ENCODE measurements at regions not wholly inside any gene's neighbourhood (a gene's known extent, or its start where the extent isn't known, plus 50 kb on each side); places are given as distances from the start of the nearest gene placed in this dataset.

GRCh38 chr9:107431461-107431860 lies 58.1 kb downstream of the KLF4 start:
- intact Hi-C loops (cut with micrococcal nuclease), result no loop called here
- no peak overlapping the region for H3K4me3 Mint-ChIP-seq
- H3K4me1 Mint-ChIP-seq (ENCODE audit: low read depth), result peaks cover 1% of the 10 kb centered on the region
- peaks cover 12% of the 10 kb centered on the region for H3K27me3 Mint-ChIP-seq
- no peaks in the 10 kb centered on the region for H3K36me3 Mint-ChIP-seq (ENCODE audit: low read depth)
- no peak overlapping the region for H3K27ac Mint-ChIP-seq
- no peaks in the 10 kb centered on the region for H3K9me3 Mint-ChIP-seq

GRCh38 chr9:107430071-107430470 lies 59.5 kb downstream of the KLF4 start:
- no peaks in the 10 kb centered on the region for H3K9me3 Mint-ChIP-seq
- intact Hi-C loops (cut with micrococcal nuclease), result no loop called here
- peaks cover 15% of the 10 kb centered on the region for H3K27me3 Mint-ChIP-seq
- no peaks in the 10 kb centered on the region for H3K36me3 Mint-ChIP-seq (ENCODE audit: low read depth)
- no peak overlapping the region for H3K4me3 Mint-ChIP-seq
- no peak overlapping the region for H3K27ac Mint-ChIP-seq
- peaks cover 5% of the 10 kb centered on the region for H3K4me1 Mint-ChIP-seq (ENCODE audit: low read depth)

GRCh38 chr9:107426126-107426525 lies 63.4 kb downstream of the KLF4 start:
- H3K4me3 Mint-ChIP-seq, result no peak overlapping the region
- intact Hi-C loops (cut with micrococcal nuclease), result no loop called here
- H3K36me3 Mint-ChIP-seq (ENCODE audit: low read depth), result no peaks in the 10 kb centered on the region
- H3K9me3 Mint-ChIP-seq, result no peaks in the 10 kb centered on the region
- no peak overlapping the region for H3K27ac Mint-ChIP-seq
- peaks cover 14% of the 10 kb centered on the region for H3K4me1 Mint-ChIP-seq (ENCODE audit: low read depth)
- H3K27me3 Mint-ChIP-seq, result peaks cover 10% of the 10 kb centered on the region

GRCh38 chr9:107425101-107426025 lies 64.2 kb downstream of the KLF4 start:
- Mint-ChIP-seq H3K9me3 (no peaks in the 10 kb centered on the region), H3K36me3 (ENCODE audit: low read depth) (no peaks in the 10 kb centered on the region), H3K27ac (peak overlapping the region; percentile 69), H3K4me1 (ENCODE audit: low read depth) (peaks cover 14% of the 10 kb centered on the region), H3K4me3 (peak overlapping the region; percentile 68), H3K27me3 (peaks cover 6% of the 10 kb centered on the region)
- intact Hi-C loops (cut with micrococcal nuclease), result no loop called here

GRCh38 chr9:107423540-107423939 lies 66.0 kb downstream of the KLF4 start:
- Mint-ChIP-seq H3K9me3 (no peaks in the 10 kb centered on the region), H3K4me3 (no peak overlapping the region), H3K27me3 (peaks cover 11% of the 10 kb centered on the region), H3K27ac (no peak overlapping the region), H3K36me3 (ENCODE audit: low read depth) (no peaks in the 10 kb centered on the region), H3K4me1 (ENCODE audit: low read depth) (peaks cover 14% of the 10 kb centered on the region)
- intact Hi-C loops (cut with micrococcal nuclease), result loop anchor here (2.0 kb wide), 2 partner anchors 1141 to 1339 kb away; no protein-coding TSS in a partner anchor

- Mint-ChIP-seq H3K36me3 (ENCODE audit: low read depth) (no peaks in the 10 kb centered on the region), H3K27ac (no peak overlapping the region), H3K4me3 (no peak overlapping the region), H3K4me1 (ENCODE audit: low read depth) (peaks cover 14% of the 10 kb centered on the region), H3K9me3 (no peaks in the 10 kb centered on the region), H3K27me3 (peaks cover 11% of the 10 kb centered on the region)
- intact Hi-C loops (cut with micrococcal nuclease), result loop anchor here (2.0 kb wide), 2 partner anchors 1142 to 1340 kb away; no protein-coding TSS in a partner anchor
Observed at GRCh38 chr9:107422189-107423185, 67.1 kb downstream of the KLF4 start.

GRCh38 chr9:107410420-107410819 lies 79.1 kb downstream of the KLF4 start:
- Mint-ChIP-seq H3K4me1 (ENCODE audit: low read depth) (no peaks in the 10 kb centered on the region), H3K36me3 (ENCODE audit: low read depth) (no peaks in the 10 kb centered on the region), H3K9me3 (no peaks in the 10 kb centered on the region), H3K4me3 (no peak overlapping the region), H3K27me3 (peaks cover 14% of the 10 kb centered on the region), H3K27ac (no peak overlapping the region)
- intact Hi-C loops (cut with micrococcal nuclease), result no loop called here

GRCh38 chr9:107409581-107410389 lies 79.8 kb downstream of the KLF4 start:
- Mint-ChIP-seq H3K27ac (no peak overlapping the region), H3K4me1 (ENCODE audit: low read depth) (no peaks in the 10 kb centered on the region), H3K4me3 (no peak overlapping the region), H3K36me3 (ENCODE audit: low read depth) (no peaks in the 10 kb centered on the region), H3K27me3 (peaks cover 14% of the 10 kb centered on the region), H3K9me3 (no peaks in the 10 kb centered on the region)
- intact Hi-C loops (cut with micrococcal nuclease), result no loop called here

GRCh38 chr9:107407675-107408074 lies 81.9 kb downstream of the KLF4 start:
- peaks cover 12% of the 10 kb centered on the region for H3K27me3 Mint-ChIP-seq
- H3K4me3 Mint-ChIP-seq, result no peak overlapping the region
- H3K36me3 Mint-ChIP-seq (ENCODE audit: low read depth), result no peaks in the 10 kb centered on the region
- H3K4me1 Mint-ChIP-seq (ENCODE audit: low read depth), result no peaks in the 10 kb centered on the region
- H3K27ac Mint-ChIP-seq, result no peak overlapping the region
- H3K9me3 Mint-ChIP-seq, result no peaks in the 10 kb centered on the region
- intact Hi-C loops (cut with micrococcal nuclease), result no loop called here

GRCh38 chr9:107405511-107405910 lies 84.1 kb downstream of the KLF4 start:
- Mint-ChIP-seq H3K36me3 (ENCODE audit: low read depth) (no peaks in the 10 kb centered on the region), H3K4me1 (ENCODE audit: low read depth) (no peaks in the 10 kb centered on the region), H3K9me3 (no peaks in the 10 kb centered on the region), H3K27ac (no peak overlapping the region), H3K4me3 (no peak overlapping the region), H3K27me3 (peaks cover 8% of the 10 kb centered on the region)
- intact Hi-C loops (cut with micrococcal nuclease), result no loop called here

- Mint-ChIP-seq H3K27me3 (peaks cover 6% of the 10 kb centered on the region), H3K4me1 (ENCODE audit: low read depth) (no peaks in the 10 kb centered on the region), H3K4me3 (no peak overlapping the region), H3K36me3 (ENCODE audit: low read depth) (no peaks in the 10 kb centered on the region), H3K9me3 (no peaks in the 10 kb centered on the region), H3K27ac (no peak overlapping the region)
- intact Hi-C loops (cut with micrococcal nuclease), result no loop called here
Observed at GRCh38 chr9:107404736-107405135, 84.8 kb downstream of the KLF4 start.

GRCh38 chr9:107404161-107404560 lies 85.4 kb downstream of the KLF4 start:
- no peak overlapping the region for H3K4me3 Mint-ChIP-seq
- no peaks in the 10 kb centered on the region for H3K9me3 Mint-ChIP-seq
- no peaks in the 10 kb centered on the region for H3K36me3 Mint-ChIP-seq (ENCODE audit: low read depth)
- no peak overlapping the region for H3K27ac Mint-ChIP-seq
- H3K27me3 Mint-ChIP-seq, result peaks cover 5% of the 10 kb centered on the region
- intact Hi-C loops (cut with micrococcal nuclease), result no loop called here
- H3K4me1 Mint-ChIP-seq (ENCODE audit: low read depth), result no peaks in the 10 kb centered on the region

Data from dendritic cell treated with granulocyte-macrophage colony-stimulating factor and Interleukin-4, amounts not matched to agents 40 ng/mL and 50 ng/mL, for 4 days (primary cell).